ENCODE measurements at regions not wholly inside any gene's neighbourhood (a gene's known extent, or its start where the extent isn't known, plus 50 kb on each side); places are given as distances from the start of the nearest gene placed in this dataset.

GRCh38 chr6:45726444-45726843 lies 289.2 kb downstream of the CLIC5 start:
- TF ChIP-seq EP300 (conservative IDR thresholded peaks at IDR 0.05; ENCODE audit: poor library complexity, severe bottlenecking) (no peak), SMC3 (conservative IDR thresholded peaks at IDR 0.05; ENCODE audit: poor library complexity) (no peak)
- TF ChIP-seq, protein P1, sequence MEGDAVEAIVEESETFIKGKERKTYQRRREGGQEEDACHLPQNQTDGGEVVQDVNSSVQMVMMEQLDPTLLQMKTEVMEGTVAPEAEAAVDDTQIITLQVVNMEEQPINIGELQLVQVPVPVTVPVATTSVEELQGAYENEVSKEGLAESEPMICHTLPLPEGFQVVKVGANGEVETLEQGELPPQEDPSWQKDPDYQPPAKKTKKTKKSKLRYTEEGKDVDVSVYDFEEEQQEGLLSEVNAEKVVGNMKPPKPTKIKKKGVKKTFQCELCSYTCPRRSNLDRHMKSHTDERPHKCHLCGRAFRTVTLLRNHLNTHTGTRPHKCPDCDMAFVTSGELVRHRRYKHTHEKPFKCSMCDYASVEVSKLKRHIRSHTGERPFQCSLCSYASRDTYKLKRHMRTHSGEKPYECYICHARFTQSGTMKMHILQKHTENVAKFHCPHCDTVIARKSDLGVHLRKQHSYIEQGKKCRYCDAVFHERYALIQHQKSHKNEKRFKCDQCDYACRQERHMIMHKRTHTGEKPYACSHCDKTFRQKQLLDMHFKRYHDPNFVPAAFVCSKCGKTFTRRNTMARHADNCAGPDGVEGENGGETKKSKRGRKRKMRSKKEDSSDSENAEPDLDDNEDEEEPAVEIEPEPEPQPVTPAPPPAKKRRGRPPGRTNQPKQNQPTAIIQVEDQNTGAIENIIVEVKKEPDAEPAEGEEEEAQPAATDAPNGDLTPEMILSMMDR (IDR thresholded peaks at IDR 0.05; ENCODE audit: poor library complexity, severe bottlenecking), result no peak
- TF ChIP-seq, protein P2, sequence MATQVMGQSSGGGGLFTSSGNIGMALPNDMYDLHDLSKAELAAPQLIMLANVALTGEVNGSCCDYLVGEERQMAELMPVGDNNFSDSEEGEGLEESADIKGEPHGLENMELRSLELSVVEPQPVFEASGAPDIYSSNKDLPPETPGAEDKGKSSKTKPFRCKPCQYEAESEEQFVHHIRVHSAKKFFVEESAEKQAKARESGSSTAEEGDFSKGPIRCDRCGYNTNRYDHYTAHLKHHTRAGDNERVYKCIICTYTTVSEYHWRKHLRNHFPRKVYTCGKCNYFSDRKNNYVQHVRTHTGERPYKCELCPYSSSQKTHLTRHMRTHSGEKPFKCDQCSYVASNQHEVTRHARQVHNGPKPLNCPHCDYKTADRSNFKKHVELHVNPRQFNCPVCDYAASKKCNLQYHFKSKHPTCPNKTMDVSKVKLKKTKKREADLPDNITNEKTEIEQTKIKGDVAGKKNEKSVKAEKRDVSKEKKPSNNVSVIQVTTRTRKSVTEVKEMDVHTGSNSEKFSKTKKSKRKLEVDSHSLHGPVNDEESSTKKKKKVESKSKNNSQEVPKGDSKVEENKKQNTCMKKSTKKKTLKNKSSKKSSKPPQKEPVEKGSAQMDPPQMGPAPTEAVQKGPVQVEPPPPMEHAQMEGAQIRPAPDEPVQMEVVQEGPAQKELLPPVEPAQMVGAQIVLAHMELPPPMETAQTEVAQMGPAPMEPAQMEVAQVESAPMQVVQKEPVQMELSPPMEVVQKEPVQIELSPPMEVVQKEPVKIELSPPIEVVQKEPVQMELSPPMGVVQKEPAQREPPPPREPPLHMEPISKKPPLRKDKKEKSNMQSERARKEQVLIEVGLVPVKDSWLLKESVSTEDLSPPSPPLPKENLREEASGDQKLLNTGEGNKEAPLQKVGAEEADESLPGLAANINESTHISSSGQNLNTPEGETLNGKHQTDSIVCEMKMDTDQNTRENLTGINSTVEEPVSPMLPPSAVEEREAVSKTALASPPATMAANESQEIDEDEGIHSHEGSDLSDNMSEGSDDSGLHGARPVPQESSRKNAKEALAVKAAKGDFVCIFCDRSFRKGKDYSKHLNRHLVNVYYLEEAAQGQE (IDR thresholded peaks at IDR 0.05; ENCODE audit: borderline replicate concordance), result no peak
